Aorta (tissue), 5 donors: ENCODE measurements at regions not wholly inside any gene's neighbourhood (a gene's known extent, or its start where the extent isn't known, plus 50 kb on each side); places are given as distances from the start of the nearest gene placed in this dataset.

Source experiments
- ATAC-seq: fragments of 200-7000 bp; cut with Tn5 transposase; one replicate; pipeline ENCODE4 v1.9.1; 2022; ENCODE audit warnings: moderate library complexity; ENCODE audit not compliant: low FRiP score
- DNase-seq, 2 donors: peaks; one replicate each; pipeline ENCODE4 v3.0.0-alpha.2; 2020
- H3K27ac ChIP-seq, 2 donors: one replicate each; pipeline ENCODE4 v1.5.1; 2013; ENCODE audit warnings: low read length in 2 of 2, mild to moderate bottlenecking in 2 of 2, moderate library complexity in 2 of 2, control low read depth in 1 of 2, inconsistent platforms in 1 of 2, low read depth in 1 of 2
- H3K27me3 ChIP-seq, 2 donors: one replicate each; pipeline ENCODE4 v1.6.1; 2013; ENCODE audit warnings: control low read depth in 1 of 2, low read length in 1 of 2, mild to moderate bottlenecking in 1 of 2, moderate library complexity in 1 of 2; ENCODE audit not compliant: insufficient read depth in 2 of 2, control insufficient read depth in 1 of 2
- H3K36me3 ChIP-seq, 2 donors: one replicate each; pipeline ENCODE4 v1.6.1; 2013; ENCODE audit warnings: control low read depth in 1 of 2, low read length in 1 of 2, mild to moderate bottlenecking in 1 of 2; ENCODE audit not compliant: insufficient read depth in 2 of 2, control insufficient read depth in 1 of 2
- H3K4me1 ChIP-seq, 2 donors: one replicate each; pipeline ENCODE4 v1.6.1; 2013; ENCODE audit warnings: low read length in 2 of 2, control low read depth in 1 of 2, mild to moderate bottlenecking in 1 of 2, moderate library complexity in 1 of 2; ENCODE audit not compliant: insufficient read depth in 2 of 2, control insufficient read depth in 1 of 2
- H3K4me3 ChIP-seq, 2 donors: one replicate each; pipeline ENCODE4 v1.5.1; 2013; ENCODE audit warnings: low read length in 2 of 2, control low read depth in 1 of 2, mild to moderate bottlenecking in 1 of 2
- H3K9me3 ChIP-seq: one replicate; pipeline ENCODE4 v1.6.1; 2013; ENCODE audit warnings: mild to moderate bottlenecking, low read length; ENCODE audit not compliant: control insufficient read depth
- WGBS, 2 donors: extraction: QIAGEN DNeasy Blood & Tissue Kit; methylation state at CpG; one replicate each; pipeline ENCODE4 v1.1.7; 2013; 5-methylcytosine and 5-hydroxymethylcytosine counted together
- intact Hi-C, 2 donors: fragments of 100-400 bp; cut with DNase I; formaldehyde crosslinking; loops; one replicate each; pipeline versions ENCODE4 v1.14.2 to v1.15.0; 2022
- donor health status: healthy with polysubstance abuse.
- donor health status: Bipolar disorder and iron deficiency.
- donor health status: DM: no; HTN: no; CAD: no.
- donor health status: DM: no; HTN: no; CAD: no.
- donor health status: DM: yes; HTN: yes; CAD: no.

- WGBS, 2 donors: 96 to 98% methylated on average over 1 of the region's 1 CpG
- no peak overlapping the region for H3K4me3 ChIP-seq
- no peaks in the 10 kb centered on the region for H3K36me3 ChIP-seq
- intact Hi-C loops: loop anchor here (5.0 to 10.0 kb wide), 5 partner anchors 145 to 745 kb away; no protein-coding TSS in a partner anchor
- H3K4me1 ChIP-seq: no peaks in the 10 kb centered on the region
- DNase-seq (no peak), ATAC-seq (no peak)
- H3K27me3 ChIP-seq: no peaks in the 10 kb centered on the region
- H3K9me3 ChIP-seq: no peaks in the 10 kb centered on the region
- H3K27ac ChIP-seq: no peak overlapping the region
Observed at GRCh38 chr7:42689626-42690025, 222.2 kb downstream of the C7orf25 start.

- Histone ChIP-seq H3K9me3 (peaks cover 2% of the 10 kb centered on the region), H3K27ac (no peak overlapping the region), H3K36me3 (no peaks in the 10 kb centered on the region), H3K4me1 (no peaks in the 10 kb centered on the region), H3K27me3 (no peaks in the 10 kb centered on the region), H3K4me3 (no peak overlapping the region)
- intact Hi-C loops: no loop called here
- no peak for ATAC-seq
- DNase-seq: no peak
- 85 to 87% methylated on average over 2 of the region's 2 CpGs for whole genome bisulfite sequencing, 2 donors
Observed at GRCh38 chr7:42688056-42688371, 223.9 kb downstream of the C7orf25 start.

- H3K9me3 ChIP-seq: peaks cover 2% of the 10 kb centered on the region
- no peaks in the 10 kb centered on the region for H3K27me3 ChIP-seq
- H3K4me1 ChIP-seq: no peaks in the 10 kb centered on the region
- H3K4me3 ChIP-seq: no peak overlapping the region
- WGBS, 2 donors: 75 to 80% methylated on average over 9 of the region's 9 CpGs
- H3K36me3 ChIP-seq: no peaks in the 10 kb centered on the region
- ATAC-seq (no peak), DNase-seq (no peak)
- H3K27ac ChIP-seq: no peak overlapping the region
- intact Hi-C loops: no loop called here
Observed at GRCh38 chr7:42687211-42688055, 224.4 kb downstream of the C7orf25 start.

GRCh38 chr7:42686594-42687156, 225.2 kb downstream of the C7orf25 start:
- H3K36me3 ChIP-seq: no peaks in the 10 kb centered on the region
- intact Hi-C loops: no loop called here
- no peak overlapping the region for H3K4me3 ChIP-seq
- DNase-seq (no peak), ATAC-seq (no peak)
- no peaks in the 10 kb centered on the region for H3K27me3 ChIP-seq
- H3K27ac ChIP-seq: no peak overlapping the region
- H3K9me3 ChIP-seq: peaks cover 2% of the 10 kb centered on the region
- no peaks in the 10 kb centered on the region for H3K4me1 ChIP-seq
- 87 to 89% methylated on average over 12 of the region's 12 CpGs for WGBS, 2 donors

GRCh38 chr7:42685911-42686310, 226.0 kb downstream of the C7orf25 start:
- Histone ChIP-seq H3K27ac (no peak overlapping the region), H3K27me3 (no peaks in the 10 kb centered on the region), H3K9me3 (peaks cover 2% of the 10 kb centered on the region), H3K4me3 (no peak overlapping the region), H3K36me3 (no peaks in the 10 kb centered on the region), H3K4me1 (no peaks in the 10 kb centered on the region)
- intact Hi-C loops: no loop called here
- ATAC-seq (no peak), DNase-seq (no peak)
- 81 to 86% methylated on average over 9 of the region's 9 CpGs for WGBS, 2 donors

- peak; percentile 63 for ATAC-seq
- 9 to 10% methylated on average over 3 of the region's 3 CpGs for WGBS, 2 donors
- H3K27ac ChIP-seq: no peak overlapping the region
- H3K27me3 ChIP-seq: no peaks in the 10 kb centered on the region
- H3K4me3 ChIP-seq: no peak overlapping the region
- intact Hi-C loops: no loop called here
- DNase-seq: no peak
- no peaks in the 10 kb centered on the region for H3K9me3 ChIP-seq
- no peaks in the 10 kb centered on the region for H3K36me3 ChIP-seq
- peaks cover 0 to 3% of the 10 kb centered on the region in 2 donors for H3K4me1 ChIP-seq
Observed at GRCh38 chr7:42677751-42678699, 233.8 kb downstream of the C7orf25 start.

- ATAC-seq: no peak
Observed at GRCh38 chr7:42674541-42674940, 237.3 kb downstream of the C7orf25 start.

GRCh38 chr7:42673951-42674350, 237.9 kb downstream of the C7orf25 start:
- Histone ChIP-seq H3K4me3 (no peak overlapping the region), H3K4me1 (peaks cover 0 to 3% of the 10 kb centered on the region in 2 donors), H3K27ac (no peak overlapping the region), H3K36me3 (no peaks in the 10 kb centered on the region), H3K9me3 (no peaks in the 10 kb centered on the region), H3K27me3 (no peaks in the 10 kb centered on the region)
- WGBS, 2 donors: 86 to 92% methylated on average over 6 of the region's 6 CpGs
- DNase-seq: no peak
- ATAC-seq: no peak
- intact Hi-C loops: no loop called here

More at GRCh38 chr7:42674541-42674940, 237.3 kb downstream of the C7orf25 start:
- DNase-seq: no peak
- no peak overlapping the region for H3K27ac ChIP-seq
- intact Hi-C loops: no loop called here
- H3K4me1 ChIP-seq: peaks cover 0 to 3% of the 10 kb centered on the region in 2 donors
- H3K9me3 ChIP-seq: no peaks in the 10 kb centered on the region
- no peaks in the 10 kb centered on the region for H3K27me3 ChIP-seq
- H3K36me3 ChIP-seq: no peaks in the 10 kb centered on the region
- no peak overlapping the region for H3K4me3 ChIP-seq
